ENCODE measurements at regions not wholly inside any gene's neighbourhood (a gene's known extent, or its start where the extent isn't known, plus 50 kb on each side); places are given as distances from the start of the nearest gene placed in this dataset.

DNA sequence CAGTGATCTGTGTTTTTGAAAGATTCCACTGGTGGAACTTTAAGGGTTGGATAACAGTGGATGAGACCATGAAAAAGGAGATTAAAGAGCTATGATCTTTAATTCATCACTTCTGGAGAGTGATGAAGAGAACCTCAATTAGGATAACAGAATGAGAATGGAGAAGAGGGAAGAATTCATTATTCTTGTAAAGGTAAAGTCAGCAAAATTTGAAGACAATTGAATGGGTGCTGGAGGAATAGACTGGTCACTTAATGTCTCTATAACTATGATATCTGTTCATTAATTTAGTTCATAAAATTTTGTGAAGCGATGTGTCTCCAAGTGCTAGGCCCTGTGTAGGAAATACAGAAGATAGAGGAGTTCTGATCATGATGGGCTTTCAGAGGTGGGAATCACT is 1013.2 kb upstream of the FANCL start:
- no peaks in the 10 kb centered on the region for H3K27me3 ChIP-seq (ENCODE audit: insufficient read depth, low read length)
- no peaks in the 10 kb centered on the region for H3K36me3 ChIP-seq (ENCODE audit: insufficient read depth, low read length)
- H3K79me2 ChIP-seq (ENCODE audit: insufficient read depth, low read length): no peaks in the 10 kb centered on the region
- H3K4me3 ChIP-seq (ENCODE audit: insufficient read depth, low read length): no peak overlapping the region
- no peak overlapping the region for H3K27ac ChIP-seq (ENCODE audit: low read depth, low read length)
- H2AFZ ChIP-seq (ENCODE audit: low read length): no peak overlapping the region
- TF ChIP-seq, protein P1, sequence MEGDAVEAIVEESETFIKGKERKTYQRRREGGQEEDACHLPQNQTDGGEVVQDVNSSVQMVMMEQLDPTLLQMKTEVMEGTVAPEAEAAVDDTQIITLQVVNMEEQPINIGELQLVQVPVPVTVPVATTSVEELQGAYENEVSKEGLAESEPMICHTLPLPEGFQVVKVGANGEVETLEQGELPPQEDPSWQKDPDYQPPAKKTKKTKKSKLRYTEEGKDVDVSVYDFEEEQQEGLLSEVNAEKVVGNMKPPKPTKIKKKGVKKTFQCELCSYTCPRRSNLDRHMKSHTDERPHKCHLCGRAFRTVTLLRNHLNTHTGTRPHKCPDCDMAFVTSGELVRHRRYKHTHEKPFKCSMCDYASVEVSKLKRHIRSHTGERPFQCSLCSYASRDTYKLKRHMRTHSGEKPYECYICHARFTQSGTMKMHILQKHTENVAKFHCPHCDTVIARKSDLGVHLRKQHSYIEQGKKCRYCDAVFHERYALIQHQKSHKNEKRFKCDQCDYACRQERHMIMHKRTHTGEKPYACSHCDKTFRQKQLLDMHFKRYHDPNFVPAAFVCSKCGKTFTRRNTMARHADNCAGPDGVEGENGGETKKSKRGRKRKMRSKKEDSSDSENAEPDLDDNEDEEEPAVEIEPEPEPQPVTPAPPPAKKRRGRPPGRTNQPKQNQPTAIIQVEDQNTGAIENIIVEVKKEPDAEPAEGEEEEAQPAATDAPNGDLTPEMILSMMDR (IDR thresholded peaks at IDR 0.05; ENCODE audit: extremely low read depth, low read depth, low read length): no peak
- no peaks in the 10 kb centered on the region for H3K9me3 ChIP-seq (ENCODE audit: low read depth, low read length)
- no peaks in the 10 kb centered on the region for H3K4me1 ChIP-seq (ENCODE audit: insufficient read depth, low read length)
- H4K20me1 ChIP-seq (ENCODE audit: insufficient read depth, low read length): no peaks in the 10 kb centered on the region
- H3K4me2 ChIP-seq (ENCODE audit: insufficient read depth, low read length): no peak overlapping the region
- DNase-seq (ENCODE audit: insufficient read length, low spot score, missing footprints): no peak

DNA sequence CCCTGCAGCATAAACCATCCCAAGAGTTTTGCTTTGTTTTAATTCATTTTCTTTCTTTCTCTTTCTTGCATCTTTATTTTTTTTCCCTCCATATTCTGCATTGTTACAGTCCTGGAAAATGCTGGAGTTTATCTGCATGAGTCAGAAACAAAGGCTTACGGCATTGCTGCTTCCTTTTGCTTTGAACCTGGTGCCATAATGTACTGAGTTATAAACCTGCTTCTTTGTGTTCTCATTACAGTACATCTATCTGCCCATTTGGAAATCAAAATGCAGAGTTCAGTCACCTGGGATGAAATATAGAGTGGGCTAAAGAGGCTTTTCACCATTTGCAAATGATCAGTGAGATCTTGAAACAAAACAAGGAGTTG is 1009.2 kb upstream of the FANCL start:
- Histone ChIP-seq H3K36me3 (ENCODE audit: insufficient read depth, low read length) (no peaks in the 10 kb centered on the region), H2AFZ (ENCODE audit: low read length) (no peak overlapping the region), H3K79me2 (ENCODE audit: insufficient read depth, low read length) (no peaks in the 10 kb centered on the region), H3K9me3 (ENCODE audit: low read depth, low read length) (no peaks in the 10 kb centered on the region), H3K4me1 (ENCODE audit: insufficient read depth, low read length) (no peaks in the 10 kb centered on the region), H4K20me1 (ENCODE audit: insufficient read depth, low read length) (no peaks in the 10 kb centered on the region), H3K27ac (ENCODE audit: low read depth, low read length) (no peak overlapping the region), H3K4me2 (ENCODE audit: insufficient read depth, low read length) (no peak overlapping the region), H3K27me3 (ENCODE audit: insufficient read depth, low read length) (no peaks in the 10 kb centered on the region), H3K4me3 (ENCODE audit: insufficient read depth, low read length) (no peak overlapping the region)
- no peak for DNase-seq (ENCODE audit: insufficient read length, low spot score, missing footprints)
- TF ChIP-seq, protein P1 (IDR thresholded peaks at IDR 0.05; ENCODE audit: extremely low read depth, low read depth, low read length): no peak

DNA sequence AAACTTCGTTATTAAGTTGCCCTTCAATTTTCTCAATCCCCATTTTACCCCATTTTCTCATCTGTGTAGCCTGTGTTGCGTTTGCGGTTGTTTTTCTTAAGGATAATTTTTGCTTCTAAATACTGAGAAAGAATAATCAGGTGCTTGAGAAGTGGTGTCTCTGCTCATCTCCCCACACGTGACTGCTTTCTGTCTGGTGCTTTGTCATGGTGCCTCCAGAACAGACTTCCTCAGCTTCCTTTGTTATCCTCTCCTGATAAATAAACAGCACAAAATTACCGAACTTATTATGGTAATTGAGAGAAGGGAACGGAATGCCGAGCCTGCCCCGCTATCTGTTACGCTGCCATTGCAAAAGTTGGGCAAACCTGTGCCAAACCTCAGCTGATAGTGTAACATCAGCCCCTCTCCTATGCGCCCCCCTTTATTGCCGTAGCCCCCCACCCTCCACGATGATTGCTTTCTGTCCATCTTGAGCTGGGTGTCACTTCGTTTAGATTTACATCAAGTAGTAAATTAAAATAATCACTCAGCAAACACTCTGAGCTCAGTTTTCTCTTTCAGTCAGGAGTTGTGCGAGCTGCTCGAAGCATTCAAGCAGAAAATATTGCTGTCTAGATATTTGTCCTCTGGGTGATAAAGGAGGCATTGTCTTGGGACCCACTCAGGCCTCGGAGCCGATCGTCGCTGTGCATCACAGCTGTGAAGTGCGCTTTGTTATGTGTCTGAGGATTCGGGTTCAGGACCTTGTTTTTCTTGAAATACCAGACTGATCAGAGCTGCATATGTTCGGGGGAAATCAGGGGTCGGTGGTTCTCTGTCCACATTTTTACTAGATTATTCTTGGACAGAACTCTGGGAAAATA is 1008.5 kb upstream of the FANCL start:
- H3K4me3 ChIP-seq (ENCODE audit: insufficient read depth, low read length): no peak overlapping the region
- H3K4me2 ChIP-seq (ENCODE audit: insufficient read depth, low read length): no peak overlapping the region
- no peak for DNase-seq (ENCODE audit: insufficient read length, low spot score, missing footprints)
- no peak overlapping the region for H3K27ac ChIP-seq (ENCODE audit: low read depth, low read length)
- no peaks in the 10 kb centered on the region for H4K20me1 ChIP-seq (ENCODE audit: insufficient read depth, low read length)
- TF ChIP-seq, protein P1 (IDR thresholded peaks at IDR 0.05; ENCODE audit: extremely low read depth, low read depth, low read length): no peak
- H2AFZ ChIP-seq (ENCODE audit: low read length): no peak overlapping the region
- H3K9me3 ChIP-seq (ENCODE audit: low read depth, low read length): no peaks in the 10 kb centered on the region
- no peaks in the 10 kb centered on the region for H3K4me1 ChIP-seq (ENCODE audit: insufficient read depth, low read length)
- H3K79me2 ChIP-seq (ENCODE audit: insufficient read depth, low read length): no peaks in the 10 kb centered on the region
- H3K27me3 ChIP-seq (ENCODE audit: insufficient read depth, low read length): no peaks in the 10 kb centered on the region
- no peaks in the 10 kb centered on the region for H3K36me3 ChIP-seq (ENCODE audit: insufficient read depth, low read length)

DNA sequence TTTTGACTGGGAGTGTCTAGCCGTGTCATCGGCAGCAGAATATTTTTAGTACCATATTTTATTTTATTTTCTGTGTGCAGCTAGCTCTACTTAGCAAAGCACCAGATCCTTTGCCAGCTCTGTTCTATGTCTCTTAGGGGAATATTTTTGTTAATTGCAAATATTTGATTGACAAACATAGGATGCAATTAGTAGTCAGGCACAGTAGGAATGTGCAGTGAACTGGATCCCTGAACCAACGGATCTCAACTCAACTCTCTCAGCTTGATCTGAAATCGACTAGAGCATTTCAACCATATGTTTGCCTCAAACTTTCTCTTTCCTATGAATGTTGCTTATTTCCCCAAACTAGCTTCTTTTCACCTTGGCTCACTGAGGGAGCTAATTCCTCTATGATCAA is 998.0 kb upstream of the FANCL start:
- H4K20me1 ChIP-seq (ENCODE audit: insufficient read depth, low read length): no peaks in the 10 kb centered on the region
- H3K4me1 ChIP-seq (ENCODE audit: insufficient read depth, low read length): no peaks in the 10 kb centered on the region
- H2AFZ ChIP-seq (ENCODE audit: low read length): no peak overlapping the region
- no peak for DNase-seq (ENCODE audit: insufficient read length, low spot score, missing footprints)
- H3K79me2 ChIP-seq (ENCODE audit: insufficient read depth, low read length): no peaks in the 10 kb centered on the region
- H3K27me3 ChIP-seq (ENCODE audit: insufficient read depth, low read length): no peaks in the 10 kb centered on the region
- H3K27ac ChIP-seq (ENCODE audit: low read depth, low read length): no peak overlapping the region
- TF ChIP-seq, protein P1 (IDR thresholded peaks at IDR 0.05; ENCODE audit: extremely low read depth, low read depth, low read length): no peak
- no peak overlapping the region for H3K4me2 ChIP-seq (ENCODE audit: insufficient read depth, low read length)
- no peaks in the 10 kb centered on the region for H3K9me3 ChIP-seq (ENCODE audit: low read depth, low read length)
- no peaks in the 10 kb centered on the region for H3K36me3 ChIP-seq (ENCODE audit: insufficient read depth, low read length)
- H3K4me3 ChIP-seq (ENCODE audit: insufficient read depth, low read length): no peak overlapping the region

All from osteoblast (primary cell).